SW480 (cell line): ENCODE measurements at regions not wholly inside any gene's neighbourhood (a gene's known extent, or its start where the extent isn't known, plus 50 kb on each side); places are given as distances from the start of the nearest gene placed in this dataset.
"Not testable (repeated sequence)": the region's sequence is repeated elsewhere in the genome, so short reads cannot be mapped to it uniquely, and the experiment has no call there.

Source experiments
- DNase-seq: peaks from one replicate; pipeline ENCODE4 v3.0.0-alpha.2; 2016; ENCODE audit warnings: low spot score

GRCh38 chr3:176058856-176059255 is 1138.4 kb downstream of the TBL1XR1 start:
- DNase-seq, result no peak

- DNase-seq, result no peak
These were observed 1141.4 kb downstream of the TBL1XR1 start for GRCh38 chr3:176055836-176056235.

- no peak for DNase-seq
These were observed 1145.5 kb downstream of the TBL1XR1 start for GRCh38 chr3:176051766-176052165.

GRCh38 chr3:176046703-176047102 is 1150.6 kb downstream of the TBL1XR1 start:
- DNase-seq, result no peak

GRCh38 chr3:176041812-176042211 is 1155.5 kb downstream of the TBL1XR1 start:
- no peak for DNase-seq

GRCh38 chr3:176041185-176041584 is 1156.1 kb downstream of the TBL1XR1 start:
- no peak for DNase-seq

- no peak for DNase-seq
These were observed 1159.6 kb downstream of the TBL1XR1 start for GRCh38 chr3:176037636-176038035.

GRCh38 chr3:176032043-176032442 is 1165.2 kb downstream of the TBL1XR1 start:
- no peak for DNase-seq

- not testable (repeated sequence) for DNase-seq
These were observed 1157.1 kb downstream of the NAALADL2 start for GRCh38 chr3:176016203-176016602.

- DNase-seq, result not testable (repeated sequence)
These were observed 1156.1 kb downstream of the NAALADL2 start for GRCh38 chr3:176015228-176015627.

GRCh38 chr3:176009256-176009655 is 1150.1 kb downstream of the NAALADL2 start:
- no peak for DNase-seq

GRCh38 chr3:176005564-176005963 is 1146.4 kb downstream of the NAALADL2 start:
- DNase-seq, result no peak

GRCh38 chr3:175989161-175989560 is 1130.0 kb downstream of the NAALADL2 start:
- DNase-seq, result no peak

- DNase-seq, result no peak
These were observed 1129.3 kb downstream of the NAALADL2 start for GRCh38 chr3:175988401-175988800.

GRCh38 chr3:175985781-175986180 is 1126.6 kb downstream of the NAALADL2 start:
- DNase-seq, result no peak

- no peak for DNase-seq
These were observed 1124.2 kb downstream of the NAALADL2 start for GRCh38 chr3:175983379-175983778.

- no peak for DNase-seq
These were observed 1121.5 kb downstream of the NAALADL2 start for GRCh38 chr3:175980486-175981090.

GRCh38 chr3:175977968-175978752 is 1119.0 kb downstream of the NAALADL2 start:
- DNase-seq, result no peak

- no peak for DNase-seq
These were observed 1110.3 kb downstream of the NAALADL2 start for GRCh38 chr3:175969456-175969855.

- no peak for DNase-seq
These were observed 1105.9 kb downstream of the NAALADL2 start for GRCh38 chr3:175965036-175965435.

GRCh38 chr3:175957427-175957826 is 1098.3 kb downstream of the NAALADL2 start:
- no peak for DNase-seq

- peak; percentile 3 for DNase-seq
These were observed 1097.8 kb downstream of the NAALADL2 start for GRCh38 chr3:175956964-175957363.

- no peak for DNase-seq
These were observed 1092.0 kb downstream of the NAALADL2 start for GRCh38 chr3:175951047-175951694.
